HCEC 1CT (cell line): ENCODE measurements at regions not wholly inside any gene's neighbourhood (a gene's known extent, or its start where the extent isn't known, plus 50 kb on each side); places are given as distances from the start of the nearest gene placed in this dataset.

Source experiments
- DNase-seq: peaks from one replicate; pipeline ENCODE4 v3.0.0-alpha.2; 2017

GRCh38 chr15:31782016-31782783 is 248.1 kb upstream of the CHRNA7 start:
- DNase-seq = no peak

GRCh38 chr15:31782951-31783350 is 247.4 kb upstream of the CHRNA7 start:
- DNase-seq = no peak

DNA sequence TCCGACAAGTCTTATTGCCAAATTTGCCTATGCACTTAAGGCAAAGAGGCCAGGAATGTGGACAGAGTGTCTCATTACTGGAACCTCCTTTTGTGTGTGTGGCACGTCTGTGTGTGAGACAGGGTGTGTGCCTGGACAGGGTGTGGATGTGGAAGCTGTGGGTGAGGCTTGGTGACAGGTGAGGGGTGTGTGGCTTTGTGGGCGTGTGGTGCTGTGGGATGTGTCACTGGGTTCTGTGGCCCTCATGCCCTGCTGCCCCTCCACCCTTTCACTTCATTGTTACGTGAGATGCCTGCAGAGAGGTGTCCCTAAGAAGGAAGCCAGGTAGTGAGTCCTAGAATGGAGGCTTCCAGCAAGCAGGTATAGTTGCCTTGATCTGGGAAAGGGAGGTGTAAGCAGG is 244.0 kb upstream of the CHRNA7 start:
- no peak for DNase-seq

DNA sequence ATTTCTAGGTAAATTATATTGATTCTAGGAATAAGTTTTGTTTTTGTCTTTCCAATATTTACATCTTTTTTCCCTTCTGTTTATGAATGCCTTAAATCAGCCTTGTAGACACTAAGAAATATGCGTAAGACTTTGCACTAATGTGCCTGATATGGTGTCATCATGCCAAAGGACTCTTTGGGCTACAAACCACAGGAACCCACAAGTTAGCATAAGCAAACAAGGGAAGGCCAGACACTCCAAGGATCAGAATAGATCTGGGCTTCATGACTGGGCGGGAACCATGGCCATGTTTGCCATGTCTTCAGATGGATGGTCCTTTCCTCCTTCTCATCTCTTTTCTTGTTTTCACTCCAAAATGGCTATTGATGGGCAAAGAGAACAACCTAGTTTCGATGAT is 242.2 kb upstream of the CHRNA7 start:
- DNase-seq = no peak

- no peak for DNase-seq
These were observed 237.6 kb upstream of the CHRNA7 start for GRCh38 chr15:31792611-31793199.

DNA sequence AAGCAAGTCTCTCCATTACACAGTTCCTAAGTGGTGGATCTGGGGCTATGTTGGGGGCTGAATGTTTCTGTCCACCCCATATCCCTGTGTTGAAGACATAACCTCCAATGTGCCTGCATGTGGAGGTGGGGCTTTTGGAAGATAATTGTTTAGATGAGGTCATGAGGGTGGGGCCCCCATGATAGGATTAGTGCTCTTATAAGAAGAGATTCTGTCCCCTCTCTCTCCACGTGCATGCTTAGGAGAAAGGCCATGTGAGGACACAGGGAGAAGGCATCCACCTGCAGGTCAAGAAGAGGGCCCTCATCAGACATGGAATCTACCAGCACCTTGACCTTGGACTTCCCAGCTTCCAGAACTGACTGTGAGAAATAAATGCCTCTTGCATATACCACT is 231.0 kb upstream of the CHRNA7 start:
- DNase-seq = no peak

- peak; percentile 25 for DNase-seq
These were observed 230.5 kb upstream of the CHRNA7 start for GRCh38 chr15:31799715-31800321.

- DNase-seq = no peak
These were observed 229.2 kb upstream of the CHRNA7 start for GRCh38 chr15:31801152-31801551.

DNA sequence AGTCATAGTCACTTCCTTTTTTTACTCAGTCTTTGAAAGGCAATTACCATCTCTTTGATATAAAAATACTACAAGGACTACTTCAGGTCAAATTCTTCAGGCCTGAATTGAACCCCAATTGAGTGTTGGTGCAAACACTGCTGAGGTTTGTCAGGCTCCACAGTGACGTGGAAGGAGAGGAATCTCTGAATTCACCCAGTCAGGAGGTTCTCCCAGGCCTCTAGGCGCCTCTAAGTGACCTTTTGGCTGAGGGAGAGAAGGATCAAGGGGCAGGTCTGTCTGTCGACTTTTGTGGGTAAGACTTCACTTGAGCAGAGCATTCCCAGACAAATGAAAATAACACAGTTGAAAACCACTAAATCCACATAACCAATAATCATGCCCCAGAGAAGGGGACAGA is 227.6 kb upstream of the CHRNA7 start:
- no peak for DNase-seq

DNA sequence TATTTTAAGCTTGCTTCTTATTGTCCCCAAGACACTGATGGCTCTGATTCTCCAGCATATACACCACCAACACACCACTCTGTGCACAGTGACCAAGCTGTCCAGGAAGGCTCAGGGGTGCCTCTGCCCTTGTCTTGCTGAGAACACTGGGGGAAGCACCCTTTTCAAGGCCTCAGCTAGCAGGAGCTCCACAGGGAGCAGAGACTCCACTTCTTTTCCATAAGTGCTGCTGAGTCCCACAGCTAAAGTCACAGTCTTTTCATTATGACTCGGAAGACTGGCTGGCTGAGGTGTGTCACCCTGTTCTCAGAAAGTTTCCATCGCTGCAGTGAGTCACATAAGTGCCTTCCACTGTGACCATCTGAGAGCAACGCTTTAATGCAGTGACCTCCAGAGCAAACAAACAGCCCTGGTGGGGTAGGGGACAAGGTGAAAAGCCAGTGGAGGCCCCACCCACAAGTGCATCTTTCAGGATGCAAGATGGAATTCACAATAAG is 226.9 kb upstream of the CHRNA7 start:
- no peak for DNase-seq

DNA sequence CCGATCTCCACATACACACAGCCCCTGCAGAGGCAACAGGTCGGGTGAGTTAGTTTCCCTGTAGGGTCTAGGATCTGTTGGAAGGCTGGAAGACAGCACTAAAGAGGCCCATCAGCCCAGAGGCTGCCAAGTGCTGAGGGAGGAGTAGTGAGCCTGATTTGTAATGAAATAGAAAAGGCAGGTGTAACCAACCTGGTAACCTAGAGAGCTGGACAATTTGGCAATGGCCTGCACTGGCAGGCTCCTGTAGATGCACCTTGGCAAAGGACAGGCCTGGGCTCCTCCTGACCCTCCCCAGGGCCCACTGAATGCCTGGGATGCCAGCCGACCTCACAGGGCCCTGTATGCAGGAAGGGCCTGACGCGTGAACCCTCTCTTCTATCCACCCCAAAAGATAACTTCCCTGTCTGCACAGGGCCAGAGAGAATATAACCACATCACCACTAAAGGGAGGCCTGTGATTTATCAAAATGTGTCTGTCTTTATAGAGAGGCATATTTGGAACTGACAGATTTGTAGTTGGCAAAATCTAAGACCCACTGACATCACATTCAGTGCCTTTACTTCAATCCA is 225.1 kb upstream of the CHRNA7 start:
- no peak for DNase-seq

- DNase-seq = no peak
These were observed 224.2 kb upstream of the CHRNA7 start for GRCh38 chr15:31806106-31806505.

GRCh38 chr15:31811641-31812040 is 218.7 kb upstream of the CHRNA7 start:
- DNase-seq = no peak

- DNase-seq = no peak
These were observed 216.2 kb upstream of the CHRNA7 start for GRCh38 chr15:31814082-31814481.

DNA sequence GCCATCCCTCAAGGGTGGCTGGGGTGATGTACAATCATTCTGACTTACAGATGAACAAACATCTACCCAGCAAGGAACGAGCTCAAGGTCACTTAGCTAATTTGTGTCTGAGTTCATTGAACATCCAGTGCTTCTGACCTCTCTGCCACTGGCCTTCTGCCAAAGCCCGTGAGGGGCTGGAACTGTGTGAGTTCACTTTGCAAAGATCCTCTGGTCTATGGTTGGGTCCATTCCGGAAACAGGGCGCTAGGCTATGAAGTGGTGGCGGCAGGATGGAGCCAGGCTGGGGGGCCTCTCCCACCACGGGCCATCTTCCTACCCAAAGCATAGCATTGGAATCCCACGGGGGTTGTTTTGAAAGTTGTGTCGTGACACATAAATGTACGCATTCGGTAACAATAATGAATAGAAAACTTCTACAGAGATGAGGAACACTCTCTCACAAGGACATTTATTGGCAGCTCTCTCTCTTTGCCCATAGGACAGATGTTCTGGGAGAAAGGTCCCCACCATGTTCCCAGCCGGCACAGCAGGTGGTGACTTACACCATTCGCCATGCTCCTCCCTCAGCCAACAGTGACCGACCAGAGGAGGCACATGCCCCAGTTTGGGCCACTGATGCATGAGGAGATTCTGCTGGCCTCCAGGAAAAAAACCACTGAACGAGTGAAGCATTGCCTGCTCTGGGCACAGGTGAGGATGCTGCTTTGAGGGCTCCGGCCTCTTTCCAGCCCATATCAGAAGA is 214.7 kb upstream of the CHRNA7 start:
- DNase-seq = no peak

DNA sequence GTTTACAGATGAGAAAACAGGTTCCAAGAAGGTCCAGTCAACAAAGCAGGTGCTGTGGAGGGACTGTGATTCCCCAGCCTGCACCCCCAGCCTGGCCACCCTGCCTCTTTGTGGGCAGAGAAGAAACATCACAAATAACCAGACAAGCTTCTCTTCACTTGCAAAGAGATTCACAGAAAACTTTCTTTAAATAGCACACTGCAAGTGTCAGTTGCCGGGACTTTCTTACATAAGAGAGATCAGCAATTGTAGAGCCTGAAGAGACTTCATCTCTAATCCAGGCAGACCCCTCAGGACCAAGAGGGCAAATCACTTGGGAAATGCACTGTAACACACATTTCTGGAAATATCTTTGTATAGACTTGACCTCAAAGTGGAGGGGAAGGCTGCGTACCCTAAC is 207.9 kb upstream of the CHRNA7 start:
- no peak for DNase-seq

DNA sequence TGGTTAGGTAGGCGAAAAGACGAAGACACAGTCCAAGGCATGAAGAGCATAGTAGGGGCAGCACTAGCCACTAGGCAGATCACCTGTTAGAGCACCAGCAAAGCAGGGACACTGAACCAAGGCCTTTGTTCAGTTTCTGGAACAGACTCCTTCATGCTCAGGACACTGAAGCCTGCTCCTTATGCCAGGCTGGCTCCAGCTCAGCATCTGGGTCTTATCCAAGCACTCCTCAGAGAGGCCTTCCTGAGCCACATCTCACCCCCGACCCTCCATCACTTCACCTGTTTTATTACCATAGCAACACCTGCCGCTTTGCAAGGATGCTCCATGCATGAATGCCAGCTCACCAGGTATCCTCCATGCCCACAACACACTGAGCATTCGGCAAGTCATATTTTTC is 206.3 kb upstream of the CHRNA7 start:
- no peak for DNase-seq

DNA sequence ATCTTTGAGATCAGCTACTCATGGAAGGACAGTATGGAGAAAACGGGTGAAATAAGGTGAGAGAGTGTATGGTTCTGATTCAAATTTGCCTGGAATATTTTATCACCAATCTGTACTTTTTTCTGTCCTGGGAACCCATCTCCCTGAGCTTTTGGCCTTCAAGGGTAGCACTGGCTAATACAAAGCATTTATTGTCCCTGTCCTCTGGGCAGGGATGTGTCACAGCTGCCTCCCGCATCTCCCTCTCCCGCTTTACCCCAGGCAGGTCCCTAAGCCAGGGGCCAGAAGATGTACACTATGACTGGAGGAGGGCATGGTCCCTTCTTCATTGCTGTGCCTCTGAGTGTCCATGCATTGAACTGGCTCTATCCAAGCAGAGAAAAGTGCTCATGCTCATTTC is 201.7 kb upstream of the CHRNA7 start:
- no peak for DNase-seq

- DNase-seq = no peak
These were observed 199.7 kb upstream of the CHRNA7 start for GRCh38 chr15:31830591-31830990.

- no peak for DNase-seq
These were observed 198.7 kb upstream of the CHRNA7 start for GRCh38 chr15:31831596-31831995.

DNA sequence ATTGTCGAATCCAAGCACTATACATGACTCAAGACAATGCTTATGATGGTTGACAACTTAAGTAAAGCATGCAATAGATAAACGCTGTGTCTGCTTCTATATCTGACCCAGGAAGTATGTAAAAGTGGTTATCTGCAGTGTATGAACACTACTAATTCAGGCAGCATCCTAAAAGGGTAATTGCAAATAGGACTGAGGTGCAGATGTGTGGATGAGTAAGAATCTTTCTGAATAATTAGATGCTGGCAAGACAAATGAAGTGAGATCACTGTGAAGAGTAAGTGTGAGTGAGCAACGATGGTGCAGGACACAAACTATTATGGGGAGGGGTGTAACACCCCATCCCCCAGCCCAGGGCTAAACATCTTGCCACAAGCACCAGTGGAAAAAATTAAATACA is 195.7 kb upstream of the CHRNA7 start:
- DNase-seq = no peak

GRCh38 chr15:31839388-31839787 is 190.9 kb upstream of the CHRNA7 start:
- DNase-seq = no peak

DNA sequence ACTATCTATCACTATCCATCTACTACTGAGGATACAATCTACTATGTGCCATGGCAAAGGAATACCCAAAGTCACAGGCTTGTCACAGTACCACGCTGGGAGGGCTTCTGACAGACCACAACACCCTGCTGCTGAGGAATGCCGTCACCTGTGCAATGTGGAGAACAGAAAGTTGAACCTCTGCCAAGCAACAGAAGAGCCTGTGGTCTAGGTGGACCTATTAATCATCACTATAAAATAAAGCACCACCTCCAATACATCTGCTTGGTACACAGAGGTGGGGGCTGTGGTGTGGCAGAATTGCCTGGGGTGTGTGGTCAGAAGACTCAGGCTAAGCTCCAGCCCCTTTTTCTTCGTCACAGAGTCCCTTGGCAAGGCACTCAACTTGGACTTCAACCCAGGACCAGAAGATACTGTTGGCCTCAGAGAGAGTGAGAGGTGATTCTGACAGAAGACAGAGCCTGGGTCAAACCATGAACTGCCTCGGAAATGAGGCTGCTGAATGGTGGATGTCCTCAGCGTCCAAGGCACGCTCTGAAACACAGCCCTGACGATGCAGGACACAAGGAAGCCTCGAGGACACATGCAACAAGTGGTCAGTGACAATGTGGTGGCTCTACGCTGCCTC is 189.4 kb upstream of the CHRNA7 start:
- DNase-seq = no peak
